Left ventricle myocardium superior (tissue), 1 donor: ENCODE measurements at regions not wholly inside any gene's neighbourhood (a gene's known extent, or its start where the extent isn't known, plus 50 kb on each side); places are given as distances from the start of the nearest gene placed in this dataset.
A peak's percentile ranks its signal among the peaks of the same experiment; 100 is the strongest.

Experiments used
- ATAC-seq: fragments of 200-7000 bp; cut with Tn5 transposase; one replicate; pipeline ENCODE4 v1.9.1; 2020; ENCODE audit warnings: mild to moderate bottlenecking, moderate library complexity
- DNase-seq: peaks from one replicate; pipeline ENCODE4 v3.0.0-alpha.2; 2020
- intact Hi-C: fragments of 100-400 bp; cut with micrococcal nuclease; formaldehyde crosslinking; loops from one replicate; pipeline ENCODE4 v1.11.0; 2022
- donor health status: DM: no; HTN: yes; CAD: no; lungs with severe emphysema.

GRCh38 chr14:53703457-53703856 lies 253.2 kb downstream of the BMP4 start:
- DNase-seq (no peak), ATAC-seq (no peak)

GRCh38 chr14:53701108-53701875 lies 255.3 kb downstream of the BMP4 start:
- DNase-seq (no peak), ATAC-seq (no peak)
- intact Hi-C loops: no loop called here

More at GRCh38 chr14:53703457-53703856, 253.2 kb downstream of the BMP4 start:
- intact Hi-C loops: no loop called here

GRCh38 chr14:53696217-53696965 lies 260.2 kb downstream of the BMP4 start:
- intact Hi-C loops: no loop called here
- ATAC-seq (no peak), DNase-seq (no peak)

- DNase-seq: no peak
- intact Hi-C loops: no loop called here
- no peak for ATAC-seq
Observed at GRCh38 chr14:53695692-53696214, 260.9 kb downstream of the BMP4 start.

- DNase-seq (no peak), ATAC-seq (no peak)
- intact Hi-C loops: no loop called here
Observed at GRCh38 chr14:53692885-53693284, 263.7 kb downstream of the BMP4 start.

GRCh38 chr14:53692451-53692850 lies 264.2 kb downstream of the BMP4 start:
- DNase-seq: no peak
- intact Hi-C loops: no loop called here
- ATAC-seq: no peak

GRCh38 chr14:53683229-53683628 lies 273.4 kb downstream of the BMP4 start:
- ATAC-seq (no peak), DNase-seq (no peak)
- intact Hi-C loops: no loop called here

GRCh38 chr14:53672526-53672925 lies 284.1 kb downstream of the BMP4 start:
- intact Hi-C loops: no loop called here
- no peak for DNase-seq
- no peak for ATAC-seq

GRCh38 chr14:53670701-53671100 lies 285.9 kb downstream of the BMP4 start:
- DNase-seq (no peak), ATAC-seq (no peak)
- intact Hi-C loops: no loop called here

DNA sequence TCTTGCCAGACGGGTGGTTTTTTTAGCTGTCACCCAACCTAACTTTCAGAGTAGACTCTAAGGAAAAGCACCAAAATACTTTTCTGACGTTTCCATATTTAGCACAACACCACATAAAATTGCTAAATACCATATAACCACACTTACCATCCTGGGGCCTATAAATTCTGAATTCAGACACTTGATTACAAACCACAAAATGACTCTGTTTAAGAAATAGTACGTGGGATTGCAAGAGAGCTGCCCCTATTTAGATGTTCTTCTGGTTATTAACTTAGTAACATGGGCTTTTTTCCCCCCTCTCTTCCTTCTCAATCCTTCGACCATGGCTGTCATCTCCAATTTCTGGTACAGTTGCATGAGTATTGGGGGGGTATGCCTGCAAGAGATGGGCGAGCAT lies 287.7 kb downstream of the BMP4 start:
- intact Hi-C loops: no loop called here
- DNase-seq: no peak
- ATAC-seq: no peak

DNA sequence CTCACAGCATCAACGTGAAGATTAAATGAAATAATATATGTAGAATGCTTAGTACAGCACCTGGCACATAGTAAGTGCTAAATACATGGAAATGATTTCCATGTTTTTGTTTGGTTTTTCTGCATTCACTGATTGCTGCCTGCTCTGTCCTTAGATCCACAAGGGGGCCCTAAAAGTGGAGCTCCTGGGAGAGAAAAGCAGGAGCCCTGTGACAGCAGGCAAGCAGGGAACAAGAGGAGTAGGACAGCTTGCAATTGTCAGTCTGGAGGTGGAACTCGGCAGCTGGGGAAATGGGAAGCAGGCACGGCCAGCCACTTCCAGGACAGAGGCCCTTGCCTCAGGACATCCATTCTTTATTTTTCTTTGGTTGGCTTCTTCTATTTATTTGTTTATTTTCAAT lies 292.9 kb downstream of the BMP4 start:
- DNase-seq (peak; percentile 51), ATAC-seq (peak; percentile 70)
- intact Hi-C loops: no loop called here

DNA sequence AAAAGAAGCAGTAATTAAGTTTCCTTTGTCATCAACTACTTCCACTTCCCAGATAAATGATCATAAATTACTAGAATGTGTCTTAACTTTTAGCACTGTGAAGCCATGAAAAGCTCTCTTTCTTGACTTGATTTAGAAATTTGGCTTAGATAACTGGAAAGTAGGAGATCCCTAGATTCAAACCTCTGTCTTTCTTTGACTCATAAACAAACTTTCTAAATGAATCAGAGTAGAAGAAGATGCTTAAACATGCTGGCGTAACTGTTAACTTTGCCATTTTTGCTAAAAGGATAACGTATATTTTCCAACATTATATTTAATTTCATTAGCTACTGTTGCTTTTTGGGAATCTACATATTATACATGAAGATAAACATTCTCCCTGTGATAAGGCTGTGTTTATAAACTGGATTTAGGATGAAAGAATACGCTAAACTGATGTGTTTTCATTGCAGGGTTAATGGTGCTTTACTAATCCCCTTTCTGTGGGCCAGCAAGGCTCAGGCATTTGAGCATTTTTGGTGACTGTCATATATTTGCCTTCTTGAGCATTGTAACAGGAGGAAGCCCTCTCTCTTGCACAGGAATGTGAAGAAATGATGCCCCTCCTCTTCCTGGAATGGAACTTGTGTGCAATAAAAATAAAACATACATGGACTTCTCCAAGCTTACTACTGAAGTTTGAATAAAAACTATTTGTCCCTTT lies 301.4 kb downstream of the BMP4 start:
- intact Hi-C loops: no loop called here
- ATAC-seq (no peak), DNase-seq (no peak)

DNA sequence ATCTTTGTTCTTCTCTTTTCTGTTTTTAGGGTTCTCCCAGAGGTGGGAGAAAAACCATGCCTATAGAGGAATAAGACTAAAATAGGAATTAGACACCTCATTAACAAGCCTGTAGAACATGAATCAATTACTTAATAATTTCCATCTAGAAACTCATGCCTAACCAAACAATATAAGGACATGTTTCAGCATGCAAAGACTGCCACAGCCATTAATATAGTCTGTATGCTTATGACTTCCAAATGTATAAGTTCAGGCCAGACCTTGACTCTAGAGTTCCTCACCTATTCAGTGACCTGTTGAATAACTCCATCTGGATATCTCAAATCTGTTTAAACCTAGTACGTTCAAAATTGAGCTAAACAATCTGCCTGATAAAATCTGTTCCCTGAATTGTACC lies 304.6 kb downstream of the BMP4 start:
- DNase-seq (no peak), ATAC-seq (no peak)
- intact Hi-C loops: no loop called here

- DNase-seq: no peak
- intact Hi-C loops: no loop called here
- no peak for ATAC-seq
Observed at GRCh38 chr14:53651096-53651740, 305.4 kb downstream of the BMP4 start.

- no peak for ATAC-seq
- no peak for DNase-seq
- intact Hi-C loops: no loop called here
Observed at GRCh38 chr14:53646925-53647324, 309.7 kb downstream of the BMP4 start.

DNA sequence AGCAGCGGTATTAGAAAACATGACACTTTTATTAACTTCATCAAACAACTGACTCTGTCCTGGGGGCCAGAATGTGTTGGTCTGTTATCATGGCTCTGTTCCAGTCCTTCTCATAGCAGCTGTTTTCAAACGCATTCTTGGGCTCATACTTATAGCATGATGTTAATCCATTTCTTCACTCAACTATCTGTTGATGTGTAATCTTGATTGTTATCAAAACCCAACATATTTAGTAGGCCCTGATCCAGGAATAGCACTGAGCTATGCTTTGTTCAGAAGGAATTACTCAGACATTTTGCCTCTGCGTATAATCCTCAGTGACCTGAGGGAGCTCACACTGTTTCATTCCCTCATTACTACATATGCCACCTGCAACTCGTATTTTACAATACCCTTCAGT lies 315.9 kb downstream of the BMP4 start:
- DNase-seq (no peak), ATAC-seq (peak; percentile 74)
- intact Hi-C loops: no loop called here

- peak; percentile 46 for DNase-seq
- intact Hi-C loops: no loop called here
- no peak for ATAC-seq
Observed at GRCh38 chr14:53638966-53639365, 317.7 kb downstream of the BMP4 start.

DNA sequence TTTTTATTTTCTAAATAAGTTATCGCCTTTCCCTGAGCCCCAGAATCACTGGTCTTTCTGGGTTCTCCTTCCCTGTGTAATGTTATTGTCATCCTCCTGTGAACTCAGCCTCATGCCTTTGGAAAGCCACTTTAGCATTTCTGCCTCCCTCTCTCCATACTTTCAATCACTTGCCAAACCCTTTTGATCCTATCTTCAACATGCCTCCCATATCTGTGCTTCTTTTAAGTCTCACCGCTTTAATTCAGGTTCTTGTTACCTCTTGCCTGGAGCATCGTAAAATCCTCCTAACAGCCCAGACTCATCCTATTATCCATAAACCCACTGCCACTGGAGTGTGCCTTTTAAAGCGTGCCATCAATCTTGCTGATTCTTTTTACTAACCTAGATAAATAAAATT lies 321.8 kb downstream of the BMP4 start:
- DNase-seq (no peak), ATAC-seq (no peak)
- intact Hi-C loops: no loop called here

GRCh38 chr14:53630336-53630735 lies 326.3 kb downstream of the BMP4 start:
- DNase-seq (no peak), ATAC-seq (peak; percentile 64)
- intact Hi-C loops: no loop called here
